K562 (cell line): ENCODE measurements at regions not wholly inside any gene's neighbourhood (a gene's known extent, or its start where the extent isn't known, plus 50 kb on each side); places are given as distances from the start of the nearest gene placed in this dataset.

ENCODE experiments used
- FIP1L1 ChIP-seq: fragments of 200-400 bp; formaldehyde crosslinking; IDR thresholded peaks from 2 replicates; pipeline ENCODE4 v1.6.1; 2018; ENCODE audit warnings: mild to moderate bottlenecking, low read depth, low read length; ENCODE audit not compliant: poor library complexity, severe bottlenecking
- NFIX ChIP-seq: fragments of 250-450 bp; sonication (Bioruptor Pico); IDR thresholded peaks from 2 replicates; pipeline ENCODE4 v1.4.0; 2020; ENCODE audit warnings: low read depth, mild to moderate bottlenecking, moderate library complexity
- NFXL1 ChIP-seq: fragments of 450-650 bp; formaldehyde crosslinking; IDR thresholded peaks from 2 replicates; pipeline ENCODE4 v1.4.0; 2021; ENCODE audit warnings: mild to moderate bottlenecking
- RB1 ChIP-seq: fragments of 450-650 bp; IDR thresholded peaks from 2 replicates; pipeline ENCODE4 v1.6.1; 2017; ENCODE audit warnings: low read depth, mild to moderate bottlenecking
- TAF9B ChIP-seq: fragments of 450-650 bp; IDR thresholded peaks from 2 replicates; pipeline ENCODE4 v1.6.1; 2018; ENCODE audit warnings: mild to moderate bottlenecking; ENCODE audit not compliant: partially characterized antibody
- TEAD4 ChIP-seq, 2 experiments: sonication (generic) in 1 of 2; formaldehyde crosslinking in 1 of 2; IDR thresholded peaks; 2 replicates each; pipeline versions ENCODE4 v1.6.1 to v1.8.0; 2012 to 2022; ENCODE audit warnings: borderline replicate concordance in 1 of 2, inconsistent platforms in 1 of 2, low read length in 1 of 2, mild to moderate bottlenecking in 1 of 2, missing genetic modification reagents in 1 of 2
- ZBTB8A ChIP-seq: fragments of 450-650 bp; IDR thresholded peaks from 2 replicates; pipeline ENCODE4 v1.6.1; 2018; ENCODE audit warnings: mild to moderate bottlenecking, moderate library complexity; ENCODE audit not compliant: partially characterized antibody
- ZFP1 ChIP-seq: fragments of 450-650 bp; formaldehyde crosslinking; IDR thresholded peaks from 2 replicates; pipeline ENCODE4 v1.4.0; 2020; ENCODE audit warnings: mild to moderate bottlenecking, mixed read lengths
- TF ChIP-seq, protein P1 (sequence below): fragments of 450-650 bp; formaldehyde crosslinking; IDR thresholded peaks from 2 replicates; pipeline ENCODE4 v1.4.0; 2022; ENCODE audit warnings: missing genetic modification characterization
- TF ChIP-seq, protein P2 (sequence below): fragments of 250-450 bp; sonication (Bioruptor Pico); IDR thresholded peaks from 2 replicates; pipeline ENCODE4 v1.9.0; 2021; ENCODE audit warnings: mild to moderate bottlenecking
- TF ChIP-seq, protein P3 (sequence below): sonication (generic); formaldehyde crosslinking; IDR thresholded peaks from 2 replicates; pipeline ENCODE4 v1.8.0; 2023; ENCODE audit warnings: mild to moderate bottlenecking, missing genetic modification reagents
- TF ChIP-seq, protein P4 (sequence below), 2 experiments: fragments of 450-650 bp; IDR thresholded peaks; 2 replicates each; pipeline ENCODE4 v1.6.1; 2018; ENCODE audit warnings: mild to moderate bottlenecking in 2 of 2, low read depth in 1 of 2; ENCODE audit not compliant: partially characterized antibody in 2 of 2
- TF ChIP-seq, protein P5 (sequence below): fragments of 450-650 bp; IDR thresholded peaks from 2 replicates; pipeline ENCODE4 v1.6.1; 2014; ENCODE audit warnings: low read depth, mild to moderate bottlenecking, moderate library complexity, borderline replicate concordance

DNA sequence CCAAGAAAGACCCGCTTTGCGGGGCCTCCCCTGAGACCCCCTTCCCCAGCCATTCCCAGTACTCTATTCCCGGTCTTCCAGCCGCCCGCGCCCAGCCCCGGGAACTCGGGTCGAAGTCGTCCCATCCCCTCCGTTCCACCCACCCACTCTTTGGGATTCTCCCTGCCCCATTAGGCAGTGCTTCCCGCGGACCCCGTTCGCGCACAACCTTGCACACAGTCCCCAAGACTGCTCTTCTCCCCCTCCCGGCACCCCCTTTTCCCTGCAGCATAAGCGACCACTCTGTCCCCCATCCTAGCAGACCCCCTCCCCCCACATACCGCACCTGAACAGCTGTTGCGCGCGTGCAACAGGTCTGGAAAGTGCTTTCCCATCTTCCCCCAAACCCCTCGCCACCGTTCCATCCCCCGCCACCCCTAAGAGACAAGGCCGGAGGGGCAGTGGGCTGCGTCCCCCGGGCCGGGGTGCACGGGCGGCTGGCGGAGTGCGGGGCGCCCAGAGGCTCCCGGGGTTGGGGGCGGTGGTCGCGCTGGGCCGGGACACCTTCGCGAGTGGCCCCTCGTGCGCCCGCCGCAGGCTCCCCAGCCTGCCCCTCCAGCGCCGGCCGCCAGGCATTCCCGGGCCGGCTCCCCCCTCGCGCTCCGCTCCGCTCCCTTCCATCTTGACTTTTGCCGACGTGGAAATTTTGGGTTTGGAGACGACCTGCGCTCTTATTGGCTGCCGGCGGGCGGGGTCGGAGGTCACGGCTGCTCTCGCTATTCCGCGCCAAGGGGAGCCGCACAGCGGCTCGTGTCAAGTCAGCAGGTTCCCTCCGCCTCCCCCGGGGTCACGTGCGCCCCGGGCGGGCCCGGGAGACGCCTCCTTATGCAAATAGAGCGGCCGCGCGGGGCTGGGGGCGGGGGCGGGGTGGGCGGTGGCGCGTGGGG lies 201.2 kb upstream of the NFE2L3 start (continued):
- TF ChIP-seq, protein P1, sequence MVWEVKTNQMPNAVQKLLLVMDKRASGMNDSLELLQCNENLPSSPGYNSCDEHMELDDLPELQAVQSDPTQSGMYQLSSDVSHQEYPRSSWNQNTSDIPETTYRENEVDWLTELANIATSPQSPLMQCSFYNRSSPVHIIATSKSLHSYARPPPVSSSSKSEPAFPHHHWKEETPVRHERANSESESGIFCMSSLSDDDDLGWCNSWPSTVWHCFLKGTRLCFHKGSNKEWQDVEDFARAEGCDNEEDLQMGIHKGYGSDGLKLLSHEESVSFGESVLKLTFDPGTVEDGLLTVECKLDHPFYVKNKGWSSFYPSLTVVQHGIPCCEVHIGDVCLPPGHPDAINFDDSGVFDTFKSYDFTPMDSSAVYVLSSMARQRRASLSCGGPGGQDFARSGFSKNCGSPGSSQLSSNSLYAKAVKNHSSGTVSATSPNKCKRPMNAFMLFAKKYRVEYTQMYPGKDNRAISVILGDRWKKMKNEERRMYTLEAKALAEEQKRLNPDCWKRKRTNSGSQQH (CRISPR knock-in tag), result no peak
- TF ChIP-seq, protein P2, sequence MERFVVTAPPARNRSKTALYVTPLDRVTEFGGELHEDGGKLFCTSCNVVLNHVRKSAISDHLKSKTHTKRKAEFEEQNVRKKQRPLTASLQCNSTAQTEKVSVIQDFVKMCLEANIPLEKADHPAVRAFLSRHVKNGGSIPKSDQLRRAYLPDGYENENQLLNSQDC (CRISPR knock-in tag), result no peak
- TF ChIP-seq, protein P3, sequence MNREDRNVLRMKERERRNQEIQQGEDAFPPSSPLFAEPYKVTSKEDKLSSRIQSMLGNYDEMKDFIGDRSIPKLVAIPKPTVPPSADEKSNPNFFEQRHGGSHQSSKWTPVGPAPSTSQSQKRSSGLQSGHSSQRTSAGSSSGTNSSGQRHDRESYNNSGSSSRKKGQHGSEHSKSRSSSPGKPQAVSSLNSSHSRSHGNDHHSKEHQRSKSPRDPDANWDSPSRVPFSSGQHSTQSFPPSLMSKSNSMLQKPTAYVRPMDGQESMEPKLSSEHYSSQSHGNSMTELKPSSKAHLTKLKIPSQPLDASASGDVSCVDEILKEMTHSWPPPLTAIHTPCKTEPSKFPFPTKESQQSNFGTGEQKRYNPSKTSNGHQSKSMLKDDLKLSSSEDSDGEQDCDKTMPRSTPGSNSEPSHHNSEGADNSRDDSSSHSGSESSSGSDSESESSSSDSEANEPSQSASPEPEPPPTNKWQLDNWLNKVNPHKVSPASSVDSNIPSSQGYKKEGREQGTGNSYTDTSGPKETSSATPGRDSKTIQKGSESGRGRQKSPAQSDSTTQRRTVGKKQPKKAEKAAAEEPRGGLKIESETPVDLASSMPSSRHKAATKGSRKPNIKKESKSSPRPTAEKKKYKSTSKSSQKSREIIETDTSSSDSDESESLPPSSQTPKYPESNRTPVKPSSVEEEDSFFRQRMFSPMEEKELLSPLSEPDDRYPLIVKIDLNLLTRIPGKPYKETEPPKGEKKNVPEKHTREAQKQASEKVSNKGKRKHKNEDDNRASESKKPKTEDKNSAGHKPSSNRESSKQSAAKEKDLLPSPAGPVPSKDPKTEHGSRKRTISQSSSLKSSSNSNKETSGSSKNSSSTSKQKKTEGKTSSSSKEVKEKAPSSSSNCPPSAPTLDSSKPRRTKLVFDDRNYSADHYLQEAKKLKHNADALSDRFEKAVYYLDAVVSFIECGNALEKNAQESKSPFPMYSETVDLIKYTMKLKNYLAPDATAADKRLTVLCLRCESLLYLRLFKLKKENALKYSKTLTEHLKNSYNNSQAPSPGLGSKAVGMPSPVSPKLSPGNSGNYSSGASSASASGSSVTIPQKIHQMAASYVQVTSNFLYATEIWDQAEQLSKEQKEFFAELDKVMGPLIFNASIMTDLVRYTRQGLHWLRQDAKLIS (CRISPR knock-in tag), result no peak; the same call in 1 of the 2 replicates
- peak; percentile 60 for TF ChIP-seq TAF9B
- TF ChIP-seq, protein P4, sequence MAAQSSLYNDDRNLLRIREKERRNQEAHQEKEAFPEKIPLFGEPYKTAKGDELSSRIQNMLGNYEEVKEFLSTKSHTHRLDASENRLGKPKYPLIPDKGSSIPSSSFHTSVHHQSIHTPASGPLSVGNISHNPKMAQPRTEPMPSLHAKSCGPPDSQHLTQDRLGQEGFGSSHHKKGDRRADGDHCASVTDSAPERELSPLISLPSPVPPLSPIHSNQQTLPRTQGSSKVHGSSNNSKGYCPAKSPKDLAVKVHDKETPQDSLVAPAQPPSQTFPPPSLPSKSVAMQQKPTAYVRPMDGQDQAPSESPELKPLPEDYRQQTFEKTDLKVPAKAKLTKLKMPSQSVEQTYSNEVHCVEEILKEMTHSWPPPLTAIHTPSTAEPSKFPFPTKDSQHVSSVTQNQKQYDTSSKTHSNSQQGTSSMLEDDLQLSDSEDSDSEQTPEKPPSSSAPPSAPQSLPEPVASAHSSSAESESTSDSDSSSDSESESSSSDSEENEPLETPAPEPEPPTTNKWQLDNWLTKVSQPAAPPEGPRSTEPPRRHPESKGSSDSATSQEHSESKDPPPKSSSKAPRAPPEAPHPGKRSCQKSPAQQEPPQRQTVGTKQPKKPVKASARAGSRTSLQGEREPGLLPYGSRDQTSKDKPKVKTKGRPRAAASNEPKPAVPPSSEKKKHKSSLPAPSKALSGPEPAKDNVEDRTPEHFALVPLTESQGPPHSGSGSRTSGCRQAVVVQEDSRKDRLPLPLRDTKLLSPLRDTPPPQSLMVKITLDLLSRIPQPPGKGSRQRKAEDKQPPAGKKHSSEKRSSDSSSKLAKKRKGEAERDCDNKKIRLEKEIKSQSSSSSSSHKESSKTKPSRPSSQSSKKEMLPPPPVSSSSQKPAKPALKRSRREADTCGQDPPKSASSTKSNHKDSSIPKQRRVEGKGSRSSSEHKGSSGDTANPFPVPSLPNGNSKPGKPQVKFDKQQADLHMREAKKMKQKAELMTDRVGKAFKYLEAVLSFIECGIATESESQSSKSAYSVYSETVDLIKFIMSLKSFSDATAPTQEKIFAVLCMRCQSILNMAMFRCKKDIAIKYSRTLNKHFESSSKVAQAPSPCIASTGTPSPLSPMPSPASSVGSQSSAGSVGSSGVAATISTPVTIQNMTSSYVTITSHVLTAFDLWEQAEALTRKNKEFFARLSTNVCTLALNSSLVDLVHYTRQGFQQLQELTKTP (IDR thresholded peaks at IDR 0.05; ENCODE audit: low read depth in 1 of 2, partially characterized antibody in 2 of 2), result no peak
- TF ChIP-seq ZBTB8A, result no peak
- TF ChIP-seq, protein P5, sequence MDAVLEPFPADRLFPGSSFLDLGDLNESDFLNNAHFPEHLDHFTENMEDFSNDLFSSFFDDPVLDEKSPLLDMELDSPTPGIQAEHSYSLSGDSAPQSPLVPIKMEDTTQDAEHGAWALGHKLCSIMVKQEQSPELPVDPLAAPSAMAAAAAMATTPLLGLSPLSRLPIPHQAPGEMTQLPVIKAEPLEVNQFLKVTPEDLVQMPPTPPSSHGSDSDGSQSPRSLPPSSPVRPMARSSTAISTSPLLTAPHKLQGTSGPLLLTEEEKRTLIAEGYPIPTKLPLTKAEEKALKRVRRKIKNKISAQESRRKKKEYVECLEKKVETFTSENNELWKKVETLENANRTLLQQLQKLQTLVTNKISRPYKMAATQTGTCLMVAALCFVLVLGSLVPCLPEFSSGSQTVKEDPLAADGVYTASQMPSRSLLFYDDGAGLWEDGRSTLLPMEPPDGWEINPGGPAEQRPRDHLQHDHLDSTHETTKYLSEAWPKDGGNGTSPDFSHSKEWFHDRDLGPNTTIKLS, result peak; percentile 97
- TF ChIP-seq NFXL1 (CRISPR knock-in tag), result no peak
- peak; percentile 16 for TF ChIP-seq FIP1L1
- TF ChIP-seq NFIX, result no peak
- peak; percentile 83; the same call in 1 of the 2 replicates for TF ChIP-seq RB1
- TF ChIP-seq TEAD4 (IDR thresholded peaks at IDR 0.05; ENCODE audit: low read length), result no peak
- no peak for TF ChIP-seq TEAD4 (CRISPR knock-in tag; IDR thresholded peaks at IDR 0.05; ENCODE audit: borderline replicate concordance)
- no peak for TF ChIP-seq ZFP1 (CRISPR knock-in tag)
